ENCODE measurements at regions not wholly inside any gene's neighbourhood (a gene's known extent, or its start where the extent isn't known, plus 50 kb on each side); places are given as distances from the start of the nearest gene placed in this dataset.

GRCh38 chr7:130918129-130919052 lies 184.4 kb upstream of the KLF14 start:
- TF ChIP-seq CTCF (IDR thresholded peaks at IDR 0.05) (no peak), POLR2A (IDR thresholded peaks at IDR 0.05) (no peak)
